T47D (cell line): ENCODE measurements at regions not wholly inside any gene's neighbourhood (a gene's known extent, or its start where the extent isn't known, plus 50 kb on each side); places are given as distances from the start of the nearest gene placed in this dataset.

Source experiments
- DNase-seq, 2 experiments: peaks; one replicate each; pipeline versions ENCODE4 v3.0.0 to v3.0.0-alpha.2; 2011 to 2012; ENCODE audit warnings: low read depth in 1 of 2, low spot score in 1 of 2
- JUND ChIP-seq: IDR thresholded peaks from 2 replicates; pipeline ENCODE4 v1.6.1; 2012; ENCODE audit warnings: low read depth
- in situ Hi-C: cut with HindIII; loops from 2 replicates; pipeline ENCODE4 v1.10.0; 2016; ENCODE audit warnings: low sequenced_read_pairs, low pct_unique_long_range_greater_than_20kb

- in situ Hi-C loops, result no loop called here
- TF ChIP-seq JUND, result no peak
- DNase-seq, result no peak
Measured at GRCh38 chr4:30821859-30822612, 101.9 kb downstream of the PCDH7 start.

GRCh38 chr4:30822911-30823551 lies 102.9 kb downstream of the PCDH7 start:
- DNase-seq, result no peak
- in situ Hi-C loops, result no loop called here
- no peak for TF ChIP-seq JUND

GRCh38 chr4:30825008-30825770 lies 105.0 kb downstream of the PCDH7 start:
- in situ Hi-C loops, result no loop called here
- DNase-seq, result no peak
- TF ChIP-seq JUND, result no peak

GRCh38 chr4:30828264-30828926 lies 108.2 kb downstream of the PCDH7 start:
- DNase-seq, result no peak
- TF ChIP-seq JUND, result no peak
- in situ Hi-C loops, result no loop called here

DNA sequence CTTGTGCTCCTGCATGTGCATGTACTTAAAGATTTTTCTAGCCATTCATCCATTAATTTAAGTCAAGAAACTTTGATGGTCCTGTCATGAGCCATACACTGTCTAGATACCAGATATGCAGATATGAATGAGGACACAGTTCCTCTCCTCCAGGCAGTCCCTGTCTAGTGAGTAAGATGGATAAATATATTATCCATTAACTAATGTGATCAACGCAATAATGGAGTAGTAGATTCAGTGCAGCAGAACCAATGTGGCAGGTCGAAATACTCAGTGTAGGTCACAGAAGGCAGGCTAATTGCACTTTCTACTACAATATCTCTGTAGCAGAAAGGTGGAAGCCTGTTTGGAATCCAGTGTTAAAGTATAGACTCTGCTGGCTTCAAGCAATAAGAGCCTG lies 112.5 kb downstream of the PCDH7 start:
- TF ChIP-seq JUND, result no peak
- in situ Hi-C loops, result no loop called here
- DNase-seq, result no peak

- no peak for DNase-seq
- TF ChIP-seq JUND, result no peak
- in situ Hi-C loops, result no loop called here
Measured at GRCh38 chr4:30833206-30833605, 113.0 kb downstream of the PCDH7 start.

DNA sequence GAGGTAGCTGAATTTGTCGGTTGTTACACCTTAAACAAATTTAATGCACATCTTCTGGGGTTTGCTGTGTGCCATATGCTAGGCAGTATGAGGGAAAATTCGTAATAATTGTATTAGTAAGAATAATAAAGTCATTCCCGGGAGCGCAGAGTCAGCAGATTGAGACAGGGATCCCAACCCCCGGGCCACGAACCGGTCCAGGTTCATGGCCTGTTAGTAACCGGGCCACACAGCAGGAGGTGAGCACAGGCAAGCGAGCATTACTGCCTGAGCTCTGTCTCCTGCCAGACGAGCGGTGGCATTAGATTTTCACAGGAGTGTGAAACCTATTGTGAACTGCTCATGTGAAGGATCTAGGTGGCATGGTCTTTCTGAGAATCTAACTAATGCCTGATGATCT lies 114.9 kb downstream of the PCDH7 start:
- in situ Hi-C loops, result no loop called here
- TF ChIP-seq JUND, result no peak
- DNase-seq, result no peak

GRCh38 chr4:30836231-30836630 lies 116.1 kb downstream of the PCDH7 start:
- TF ChIP-seq JUND, result no peak
- no peak for DNase-seq
- in situ Hi-C loops, result no loop called here

- DNase-seq, result peak; percentile 1 to 54
- TF ChIP-seq JUND, result no peak
- in situ Hi-C loops, result no loop called here
Measured at GRCh38 chr4:30837131-30837539, 117.0 kb downstream of the PCDH7 start.

DNA sequence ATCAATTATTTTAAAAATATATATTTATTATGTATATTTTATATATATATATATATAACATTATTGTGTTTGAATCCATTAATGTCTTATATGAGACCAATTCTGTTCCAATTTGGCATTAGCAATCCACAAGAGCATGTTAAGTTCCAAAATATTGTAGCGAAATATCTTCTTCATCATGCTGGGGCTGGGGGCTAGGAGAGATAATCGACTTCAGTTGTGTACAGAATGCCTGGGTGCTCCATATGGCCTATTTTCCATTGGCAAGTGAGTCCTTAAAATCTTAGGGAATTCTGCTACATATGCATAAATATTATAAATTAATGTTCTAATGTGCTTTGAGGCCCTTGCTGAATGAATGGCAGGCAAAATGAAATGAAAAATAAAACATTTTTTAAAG lies 117.7 kb downstream of the PCDH7 start:
- TF ChIP-seq JUND, result no peak
- DNase-seq, result no peak
- in situ Hi-C loops, result no loop called here

GRCh38 chr4:30838331-30838730 lies 118.2 kb downstream of the PCDH7 start:
- in situ Hi-C loops, result no loop called here
- DNase-seq, result no peak
- TF ChIP-seq JUND, result no peak
